GM12878 (cell line): ENCODE measurements at regions not wholly inside any gene's neighbourhood (a gene's known extent, or its start where the extent isn't known, plus 50 kb on each side); places are given as distances from the start of the nearest gene placed in this dataset.

ENCODE experiments used
- ATF7 ChIP-seq: fragments of 450-650 bp; IDR thresholded peaks from 2 replicates; pipeline ENCODE4 v1.6.1; 2016; ENCODE audit warnings: low read depth, mild to moderate bottlenecking
- BHLHE40 ChIP-seq, 2 experiments: fragments of 450-650 bp in 1 of 2; IDR thresholded peaks; 2 replicates each; pipeline ENCODE4 v1.6.1; 2011 to 2017; ENCODE audit warnings: low read depth in 2 of 2, borderline replicate concordance in 1 of 2, improper control_type of control experiment in 1 of 2, low read length in 1 of 2, mild to moderate bottlenecking in 1 of 2
- CBX5 ChIP-seq: sonication (generic); IDR thresholded peaks from 2 replicates; pipeline ENCODE4 v1.6.1; 2016; ENCODE audit warnings: low read depth, moderate library complexity, mild to moderate bottlenecking, inconsistent platforms
- CTCF ChIP-seq, 3 experiments: IDR thresholded peaks in 2 of 3; conservative IDR thresholded peaks in 1 of 3; 2 replicates each; pipeline ENCODE4 v1.5.1; 2011; ENCODE audit warnings: low read depth in 3 of 3, low read length in 3 of 3, mild to moderate bottlenecking in 3 of 3, control low read depth in 2 of 3, moderate library complexity in 2 of 3, inconsistent platforms in 1 of 3, mixed read lengths in 1 of 3; ENCODE audit not compliant: control insufficient read depth in 2 of 3, insufficient read depth in 1 of 3; ENCODE audit errors: extremely low read depth in 1 of 3
- EP300 ChIP-seq, 2 experiments: fragments of 150-350 bp in 1 of 2; IDR thresholded peaks; 2 replicates each; pipeline ENCODE4 v1.6.1; 2011 to 2012; ENCODE audit warnings: low read depth in 2 of 2, low read length in 2 of 2, borderline replicate concordance in 1 of 2, improper control_type of control experiment in 1 of 2, inconsistent platforms in 1 of 2; ENCODE audit not compliant: control insufficient read depth in 1 of 2
- ESRRA ChIP-seq: IDR thresholded peaks from 2 replicates; pipeline ENCODE4 v1.6.1; 2012; ENCODE audit warnings: mild to moderate bottlenecking, low read length, improper control_type of control experiment
- ETV6 ChIP-seq, 2 experiments: fragments of 450-650 bp in 1 of 2; IDR thresholded peaks in 1 of 2; conservative IDR thresholded peaks in 1 of 2; 2 replicates each; pipeline ENCODE4 v1.6.1; 2014; ENCODE audit warnings: antibody characterized with exemption in 1 of 2, borderline replicate concordance in 1 of 2, low read depth in 1 of 2, mild to moderate bottlenecking in 1 of 2, moderate library complexity in 1 of 2
- NFIC ChIP-seq: IDR thresholded peaks from 2 replicates; pipeline ENCODE4 v1.6.1; 2012; ENCODE audit warnings: low read depth, mild to moderate bottlenecking, inconsistent platforms, low read length, moderate library complexity
- PML ChIP-seq: IDR thresholded peaks from 2 replicates; pipeline ENCODE4 v1.6.1; 2012; ENCODE audit warnings: low read length, inconsistent platforms
- TAF1 ChIP-seq: IDR thresholded peaks from 2 replicates; pipeline ENCODE4 v1.6.1; 2011; ENCODE audit warnings: mild to moderate bottlenecking, low read depth, low read length, borderline replicate concordance
- ZBTB11 ChIP-seq: fragments of 450-650 bp; formaldehyde crosslinking; IDR thresholded peaks from 2 replicates; pipeline ENCODE4 v1.5.0; 2022; ENCODE audit warnings: mild to moderate bottlenecking, missing genetic modification characterization

GRCh38 chr2:128610496-128610895, 291.8 kb upstream of the HS6ST1 start:
- no peak for TF ChIP-seq CBX5
- TF ChIP-seq BHLHE40 (IDR thresholded peaks at IDR 0.05; ENCODE audit: borderline replicate concordance in 1 of 2, low read depth in 2 of 2, low read length in 1 of 2) = no peak
- TF ChIP-seq TAF1 = no peak
- TF ChIP-seq ZBTB11 = no peak
- no peak for TF ChIP-seq NFIC
- no peak for TF ChIP-seq ATF7
- no peak for TF ChIP-seq CTCF (IDR thresholded peaks at IDR 0.05 in 2 of 3, conservative IDR thresholded peaks at IDR 0.05 in 1 of 3; ENCODE audit: control insufficient read depth in 2 of 3, extremely low read depth in 1 of 3, insufficient read depth in 1 of 3, low read depth in 3 of 3, low read length in 3 of 3)
- TF ChIP-seq EP300 (IDR thresholded peaks at IDR 0.05; ENCODE audit: borderline replicate concordance in 1 of 2, control insufficient read depth in 1 of 2, low read depth in 2 of 2, low read length in 2 of 2) = no peak
- TF ChIP-seq PML = no peak
- no peak for TF ChIP-seq ETV6 (conservative IDR thresholded peaks at IDR 0.05 in 1 of 2, IDR thresholded peaks at IDR 0.05 in 1 of 2; ENCODE audit: borderline replicate concordance in 1 of 2, low read depth in 1 of 2)
- TF ChIP-seq ESRRA = no peak
